RWPE1 (cell line): ENCODE measurements at regions not wholly inside any gene's neighbourhood (a gene's known extent, or its start where the extent isn't known, plus 50 kb on each side); places are given as distances from the start of the nearest gene placed in this dataset.
"Not testable (repeated sequence)": the region's sequence is repeated elsewhere in the genome, so short reads cannot be mapped to it uniquely, and the experiment has no call there.

Experiments
- CTCF ChIA-PET: fragments of 350-600 bp; sonication (Branson Sonifier 250); formaldehyde crosslinking; extraction: SDS; loops from one replicate; lab custom pipeline; 2021; lab: Yijun Ruan, JAX
- POLR2A ChIA-PET: fragments of 400-600 bp; formaldehyde crosslinking; extraction: SDS; loops from one replicate; lab custom pipeline; 2020; ENCODE audit warnings: antibody characterized with exemption; ENCODE audit not compliant: low non-redundant PET; lab: Yijun Ruan, JAX
- DNase-seq: peaks from one replicate; pipeline ENCODE4 v3.0.0; 2012; ENCODE audit warnings: low spot score
- H3K27ac ChIP-seq: fragments of 450-650 bp; 2 replicates; pipeline ENCODE4 v1.5.1; 2017
- TF ChIP-seq, protein P1 (sequence below): fragments of 450-650 bp; conservative IDR thresholded peaks from 2 replicates; pipeline ENCODE4 v1.5.1; 2017; ENCODE audit warnings: low read depth, mild to moderate bottlenecking

DNA sequence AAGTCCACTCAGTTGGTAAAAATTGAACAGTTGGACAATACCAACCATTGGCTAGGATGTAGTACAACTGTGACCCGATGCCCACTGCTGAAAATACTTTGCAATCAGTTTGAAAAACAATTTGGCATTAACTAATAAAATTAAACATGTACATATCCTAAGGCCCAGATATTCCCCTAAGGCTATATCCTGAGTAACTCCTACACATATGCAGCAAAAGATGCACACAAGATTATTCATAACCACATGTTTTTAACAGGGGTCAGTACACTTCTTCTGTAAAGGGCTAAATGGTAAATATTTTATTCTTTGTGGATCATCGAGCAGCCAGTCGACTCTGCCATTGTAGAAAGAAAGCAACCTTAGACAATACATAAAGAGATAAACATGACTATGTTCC, 116.3 kb downstream of the MEX3B start:
- H3K27ac ChIP-seq = no peak overlapping the region
- TF ChIP-seq, protein P1, sequence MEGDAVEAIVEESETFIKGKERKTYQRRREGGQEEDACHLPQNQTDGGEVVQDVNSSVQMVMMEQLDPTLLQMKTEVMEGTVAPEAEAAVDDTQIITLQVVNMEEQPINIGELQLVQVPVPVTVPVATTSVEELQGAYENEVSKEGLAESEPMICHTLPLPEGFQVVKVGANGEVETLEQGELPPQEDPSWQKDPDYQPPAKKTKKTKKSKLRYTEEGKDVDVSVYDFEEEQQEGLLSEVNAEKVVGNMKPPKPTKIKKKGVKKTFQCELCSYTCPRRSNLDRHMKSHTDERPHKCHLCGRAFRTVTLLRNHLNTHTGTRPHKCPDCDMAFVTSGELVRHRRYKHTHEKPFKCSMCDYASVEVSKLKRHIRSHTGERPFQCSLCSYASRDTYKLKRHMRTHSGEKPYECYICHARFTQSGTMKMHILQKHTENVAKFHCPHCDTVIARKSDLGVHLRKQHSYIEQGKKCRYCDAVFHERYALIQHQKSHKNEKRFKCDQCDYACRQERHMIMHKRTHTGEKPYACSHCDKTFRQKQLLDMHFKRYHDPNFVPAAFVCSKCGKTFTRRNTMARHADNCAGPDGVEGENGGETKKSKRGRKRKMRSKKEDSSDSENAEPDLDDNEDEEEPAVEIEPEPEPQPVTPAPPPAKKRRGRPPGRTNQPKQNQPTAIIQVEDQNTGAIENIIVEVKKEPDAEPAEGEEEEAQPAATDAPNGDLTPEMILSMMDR = no peak
- DNase-seq = no peak
- POLR2A ChIA-PET = no interaction called here
- CTCF ChIA-PET = no interaction called here

GRCh38 chr15:81926981-81927380, 118.8 kb downstream of the MEX3B start:
- ChIA-PET CTCF (no interaction called here), POLR2A (no interaction called here)
- DNase-seq = no peak
- H3K27ac ChIP-seq = no peak overlapping the region
- TF ChIP-seq, protein P1 = no peak

GRCh38 chr15:81924729-81925128, 121.1 kb downstream of the MEX3B start:
- no peak overlapping the region for H3K27ac ChIP-seq
- TF ChIP-seq, protein P1 = no peak
- ChIA-PET CTCF (no interaction called here), POLR2A (no interaction called here)
- no peak for DNase-seq

GRCh38 chr15:81923561-81924350, 122.1 kb downstream of the MEX3B start:
- ChIA-PET POLR2A (no interaction called here), CTCF (no interaction called here)
- DNase-seq = no peak
- TF ChIP-seq, protein P1 = no peak
- no peak overlapping the region for H3K27ac ChIP-seq

DNA sequence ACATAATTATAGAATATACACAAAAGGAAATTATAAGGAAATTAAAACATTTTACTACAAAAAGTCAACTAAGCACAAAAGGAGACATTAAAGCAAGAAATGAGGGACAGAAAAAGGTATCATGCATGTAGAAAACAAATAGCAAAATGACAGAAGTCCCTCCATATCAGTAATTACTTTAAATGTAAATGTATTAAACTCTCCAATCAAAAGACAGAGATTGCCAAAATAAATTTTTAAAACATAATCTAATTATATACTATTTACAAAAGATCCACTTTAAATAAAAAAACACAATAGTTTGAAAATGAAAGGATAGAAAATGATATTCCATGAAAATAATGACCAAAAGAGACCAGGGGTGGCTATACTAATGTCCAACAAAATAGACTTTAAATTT, 123.7 kb downstream of the MEX3B start:
- ChIA-PET POLR2A (no interaction called here), CTCF (interaction anchor here (0.7 kb wide), 1 partner anchor 8 kb away, joined by 3 read pairs; no protein-coding TSS in a partner anchor)
- DNase-seq = no peak
- H3K27ac ChIP-seq = no peak overlapping the region
- TF ChIP-seq, protein P1 = no peak

- H3K27ac ChIP-seq = no peak overlapping the region
- TF ChIP-seq, protein P1 = no peak
- CTCF ChIA-PET = no interaction called here
- POLR2A ChIA-PET = no interaction called here
- no peak for DNase-seq
These were observed 124.7 kb downstream of the MEX3B start for GRCh38 chr15:81921163-81921562.

DNA sequence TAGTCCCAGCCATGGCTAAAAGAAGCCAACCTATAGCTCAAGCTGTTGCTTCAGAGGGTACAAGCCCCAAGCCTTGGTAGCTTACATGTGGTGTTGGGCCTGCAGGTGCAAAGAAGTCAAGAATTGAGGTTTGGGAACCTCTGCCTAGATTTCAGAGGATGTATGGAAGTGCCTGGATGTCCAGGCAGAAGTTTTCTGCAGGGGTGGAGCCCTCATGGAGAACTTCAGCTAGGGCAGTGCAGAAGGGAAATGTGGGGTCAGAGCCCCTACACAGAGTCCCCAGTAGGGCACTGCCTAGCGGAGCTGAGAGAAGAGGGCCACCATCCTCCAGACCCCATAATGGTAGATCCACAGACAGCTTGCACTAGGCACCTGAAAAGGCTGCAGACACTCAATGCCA, 127.1 kb downstream of the MEX3B start:
- CTCF ChIA-PET, POLR2A ChIA-PET, H3K27ac ChIP-seq, DNase-seq: not testable (repeated sequence)
